ENCODE measurements at regions not wholly inside any gene's neighbourhood (a gene's known extent, or its start where the extent isn't known, plus 50 kb on each side); places are given as distances from the start of the nearest gene placed in this dataset.

DNA sequence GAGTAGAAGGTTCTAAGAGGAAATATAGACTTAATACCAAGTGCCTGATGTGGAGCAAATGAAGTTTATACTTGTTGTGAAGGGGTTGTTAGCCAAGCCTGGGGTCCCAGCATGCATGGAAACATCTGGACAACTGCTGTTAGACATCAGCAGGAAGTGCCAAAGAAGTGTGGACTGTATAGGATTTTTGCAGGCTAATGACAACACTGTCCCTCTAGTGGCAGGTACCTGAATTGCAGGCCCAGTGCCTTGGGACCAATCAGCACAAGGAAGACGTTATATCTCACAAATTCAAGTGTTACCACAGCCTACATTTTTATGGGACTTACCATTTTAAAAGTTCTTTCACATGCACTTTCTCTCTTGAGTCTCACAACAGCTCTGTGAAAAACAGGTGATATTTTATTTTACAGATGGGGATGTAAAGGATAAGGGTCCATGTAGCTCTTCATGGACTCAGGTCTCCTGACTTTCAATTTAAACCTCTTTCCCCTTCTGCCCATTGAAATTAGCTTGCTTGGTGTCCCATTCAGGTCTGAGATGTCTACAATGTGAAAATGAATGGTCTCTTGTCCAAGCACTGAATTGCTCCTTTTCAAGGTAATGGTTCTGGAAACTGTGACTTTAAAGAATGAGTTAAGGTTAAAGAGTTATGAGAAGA lies 89.0 kb upstream of the MAP1B start:
- TF ChIP-seq POLR2A (IDR thresholded peaks at IDR 0.05; ENCODE audit: low read length) (no peak), GATA1 (IDR thresholded peaks at IDR 0.05; ENCODE audit: low read depth, low read length) (no peak)
